Stimulated activated CD4-positive, alpha-beta T cell treated with anti-CD3 and anti-CD28 coated beads, TNF-alpha, amount 100 ng/mL, for 48 hours (primary cell): ENCODE measurements at regions not wholly inside any gene's neighbourhood (a gene's known extent, or its start where the extent isn't known, plus 50 kb on each side); places are given as distances from the start of the nearest gene placed in this dataset.

Experiments
- DNase-seq, 3 donors: peaks; one replicate each; pipeline ENCODE4 v3.0.0-alpha.2; 2020; ENCODE audit warnings: low read depth in 3 of 3

DNA sequence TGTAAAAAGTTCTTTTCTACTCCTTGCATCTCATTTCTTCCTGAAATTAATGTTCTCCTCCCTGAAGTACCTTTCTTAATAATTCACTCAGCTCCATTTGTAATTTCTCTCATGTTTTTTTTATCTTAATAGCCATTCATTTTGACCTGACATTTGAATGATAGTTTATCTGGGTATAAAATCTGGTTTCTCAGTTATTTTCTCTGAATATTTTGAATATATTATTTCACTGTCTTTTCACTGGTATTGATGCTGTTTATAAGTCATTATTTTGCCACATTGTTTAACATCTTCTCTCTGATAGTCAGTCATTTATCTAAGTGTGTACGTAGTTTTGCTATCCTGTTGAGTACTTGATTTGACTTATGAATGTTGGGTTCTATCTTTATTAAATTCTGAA, 68.8 kb upstream of the ARHGAP18 start:
- no peak for DNase-seq

- no peak for DNase-seq
Observed at GRCh38 chr6:129777371-129777770, 67.4 kb upstream of the ARHGAP18 start.

DNA sequence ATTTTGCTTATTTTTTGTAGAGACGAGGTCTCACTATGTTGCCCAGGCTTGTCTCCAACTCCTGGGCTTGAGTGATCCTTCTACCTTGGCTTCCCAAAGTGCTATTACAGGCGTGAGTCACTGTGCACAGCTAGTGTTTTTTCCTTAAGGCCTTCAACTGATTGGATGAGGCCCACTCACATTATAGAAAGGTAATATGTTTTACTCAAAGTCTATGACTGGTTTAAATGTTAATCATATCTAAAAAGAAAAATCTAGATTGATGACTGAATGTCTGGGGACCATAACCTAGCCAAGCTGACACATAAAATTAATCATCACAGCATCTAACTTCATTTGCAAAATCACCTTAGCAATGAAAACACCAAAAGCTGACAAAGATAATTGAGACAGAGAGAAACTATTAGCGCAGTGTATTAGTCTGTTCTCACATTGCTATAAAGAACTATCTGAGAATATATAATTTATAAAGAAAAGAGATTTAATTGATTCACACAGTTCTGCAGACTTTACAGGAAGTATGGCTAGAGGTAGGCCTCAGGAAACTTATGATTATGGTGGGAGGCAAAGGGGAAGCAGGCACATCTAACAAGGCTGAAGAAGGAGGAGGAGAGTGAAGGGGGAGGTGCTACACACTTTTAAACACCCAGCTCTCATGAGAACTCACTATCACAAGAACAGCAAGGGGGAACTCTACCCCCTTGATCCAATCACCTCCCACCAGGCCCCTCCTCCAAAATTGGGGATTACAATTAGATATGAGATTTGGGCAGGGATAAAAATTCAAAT, 66.8 kb upstream of the ARHGAP18 start:
- no peak for DNase-seq

GRCh38 chr6:129774697-129775447, 64.9 kb upstream of the ARHGAP18 start:
- peak in 2 of 3 donors; percentile 13 to 42 for DNase-seq

DNA sequence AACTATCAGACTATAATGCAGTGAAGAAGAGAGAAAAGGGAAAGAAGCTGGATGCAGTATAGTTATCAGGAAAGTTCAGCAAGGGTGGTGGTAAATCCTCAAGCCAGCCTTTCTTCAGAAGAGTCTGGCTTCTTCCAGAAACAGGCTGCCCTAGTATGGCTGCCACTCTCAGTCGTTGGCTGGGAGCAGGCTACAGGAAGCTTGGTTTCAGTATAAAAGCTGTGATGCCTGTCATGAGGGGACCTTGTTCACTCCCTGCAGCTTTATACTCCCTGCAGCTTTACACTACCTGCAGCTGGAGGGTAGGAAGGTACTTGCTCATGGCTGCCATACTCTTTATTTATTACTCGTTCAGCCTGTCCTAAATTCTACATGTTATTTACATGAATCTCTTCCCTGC, 63.3 kb upstream of the ARHGAP18 start:
- DNase-seq, result no peak

DNA sequence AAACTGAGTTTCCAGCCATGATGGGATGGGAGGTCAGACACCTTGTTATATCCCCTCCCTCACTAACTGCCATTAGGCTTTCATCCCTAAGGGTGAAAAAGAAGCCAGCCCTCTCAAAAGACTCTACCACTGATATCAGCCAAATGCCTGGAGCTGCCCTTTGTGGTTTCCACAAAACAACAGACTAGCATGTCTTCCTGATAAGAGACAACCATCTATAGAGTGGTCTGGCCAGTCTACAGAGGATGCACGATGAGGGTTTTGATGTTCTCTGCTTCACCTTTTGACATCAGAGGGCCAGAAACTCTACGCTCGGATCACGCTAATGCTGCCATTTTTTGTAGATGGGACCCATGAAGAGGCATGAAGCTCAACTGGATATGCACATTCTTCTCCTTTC, 61.7 kb upstream of the ARHGAP18 start:
- DNase-seq, result no peak

GRCh38 chr6:129767776-129768485, 58.0 kb upstream of the ARHGAP18 start:
- no peak for DNase-seq

DNA sequence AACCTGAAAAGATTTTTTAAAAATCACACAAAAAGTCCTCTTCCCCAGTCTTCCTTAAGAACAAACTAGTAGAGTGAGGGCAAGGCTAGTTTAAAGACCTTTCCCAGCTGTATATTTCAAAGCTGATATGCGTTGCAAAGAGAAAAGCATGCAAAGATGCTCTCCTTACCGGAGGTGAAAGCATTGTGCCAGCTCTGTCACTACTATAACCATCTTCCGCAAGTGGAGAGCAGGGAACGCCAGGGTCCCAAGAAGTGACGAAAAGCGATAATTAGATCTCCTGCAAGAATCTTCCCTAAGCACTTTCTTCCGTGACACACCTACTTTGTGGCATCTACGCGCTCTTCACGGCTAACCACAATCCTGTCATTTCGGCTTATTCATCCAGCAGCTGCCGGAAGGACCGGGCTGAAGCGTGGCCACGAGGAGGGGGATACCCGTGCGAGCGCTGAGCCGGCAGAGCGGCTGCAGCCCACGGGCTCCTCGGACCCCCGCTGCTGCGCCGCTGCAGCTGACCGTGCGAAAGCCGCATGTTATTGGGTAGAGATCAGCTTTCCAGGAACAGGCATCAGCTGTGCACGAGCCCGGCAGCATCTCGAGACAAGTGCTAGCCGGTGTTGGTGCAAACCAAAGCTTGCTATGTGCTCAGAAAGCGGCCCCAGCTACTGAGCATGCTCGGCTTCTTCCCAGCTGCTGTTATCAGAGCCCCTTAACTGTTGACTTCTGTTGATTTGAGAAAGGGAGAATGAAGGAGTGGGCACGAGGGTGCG, 57.2 kb upstream of the ARHGAP18 start:
- peak; percentile 39 to 49 (median 45) for DNase-seq

DNA sequence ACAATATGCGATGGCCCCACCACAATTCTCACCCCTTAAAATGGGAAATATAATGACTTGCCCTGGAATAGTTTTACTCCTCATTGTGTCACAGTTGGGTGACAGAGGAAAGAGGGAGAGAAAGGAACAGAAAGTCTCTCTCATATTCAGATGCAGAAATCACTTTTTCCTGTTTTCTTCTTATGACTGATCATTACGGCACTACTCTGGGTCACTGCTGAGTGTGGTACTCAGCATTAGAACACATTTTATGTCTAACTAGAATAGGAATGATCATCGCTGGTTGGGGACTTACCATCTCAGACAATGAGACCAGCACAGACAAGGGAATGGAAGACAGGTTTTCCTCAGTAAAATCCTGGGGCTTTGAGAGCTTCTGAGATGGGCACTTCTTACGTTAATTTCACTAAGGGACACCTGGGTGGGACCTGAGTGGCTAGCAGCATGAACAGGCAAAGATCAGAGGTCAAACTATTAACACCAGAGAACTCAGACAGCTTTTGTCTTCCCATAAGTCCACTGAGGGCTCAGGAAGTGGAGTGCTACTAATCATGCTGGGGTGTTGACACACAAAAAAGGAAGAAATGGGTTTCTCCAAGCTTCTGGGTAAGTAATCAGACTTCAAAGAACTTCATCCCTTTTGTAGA, 54.9 kb upstream of the ARHGAP18 start:
- DNase-seq, result no peak

DNA sequence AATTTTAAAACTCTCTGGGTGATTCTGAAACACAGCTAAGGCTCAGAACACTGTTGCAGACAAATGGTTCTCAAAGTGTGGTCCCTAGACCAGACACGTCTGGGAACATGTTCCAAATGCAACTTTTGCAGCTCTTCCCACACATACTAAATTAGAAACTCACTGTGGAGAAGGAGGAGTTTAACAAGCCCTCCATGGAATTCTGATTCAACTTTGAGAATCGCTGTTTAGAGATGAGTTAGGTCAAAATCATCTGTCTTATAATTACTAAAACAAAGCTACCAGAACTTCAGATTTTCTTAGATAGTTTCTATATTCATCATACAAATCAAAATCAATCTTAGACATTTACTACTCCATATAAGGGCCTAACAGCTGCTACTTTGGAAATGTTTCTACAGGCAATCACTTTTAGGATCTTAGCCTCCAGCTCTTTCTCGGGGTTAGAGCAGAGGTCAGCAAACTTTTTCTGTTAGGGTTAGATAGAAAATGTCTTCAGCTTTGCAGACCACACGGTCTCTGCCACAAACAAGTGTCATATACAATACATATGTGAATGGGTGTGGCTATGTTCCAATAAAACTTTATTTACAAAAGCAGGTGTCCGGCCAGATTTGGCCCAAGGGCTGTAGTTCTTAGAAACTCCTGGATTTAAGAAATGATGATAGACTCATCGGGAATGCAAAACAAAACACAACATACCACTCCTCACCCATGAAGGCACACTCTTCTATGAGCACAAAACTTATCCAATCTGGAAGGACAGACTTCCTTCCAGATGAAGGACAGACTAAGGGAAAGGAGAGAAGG, 50.0 kb upstream of the ARHGAP18 start:
- DNase-seq, result no peak
